ENCODE measurements at regions not wholly inside any gene's neighbourhood (a gene's known extent, or its start where the extent isn't known, plus 50 kb on each side); places are given as distances from the start of the nearest gene placed in this dataset.

DNA sequence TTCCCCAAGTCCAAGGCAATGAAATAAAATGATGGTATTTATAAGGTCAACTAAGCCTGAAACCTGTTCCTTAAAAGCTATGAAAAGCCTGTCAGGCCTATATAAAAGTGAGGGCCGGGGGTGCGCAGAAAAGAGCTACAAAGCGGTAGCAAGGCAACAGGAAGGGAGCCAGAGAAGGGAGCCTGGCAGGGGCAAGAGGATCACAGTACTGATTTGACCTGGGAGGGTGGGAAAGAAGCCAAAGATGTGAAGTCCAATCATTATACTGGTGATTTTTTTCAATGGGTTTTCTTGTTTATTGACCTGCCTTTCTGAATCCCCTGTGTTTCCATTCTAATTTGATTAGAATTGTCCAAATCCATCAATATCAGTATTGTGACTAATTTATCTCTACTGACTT is 64.3 kb upstream of the STT3B start:
- Histone ChIP-seq H3K4me1 (ENCODE audit: control insufficient read depth, extremely low read depth, insufficient read depth, low read length) (no peaks in the 10 kb centered on the region), H3K9ac (replicated peaks; ENCODE audit: extremely low read depth, insufficient read depth, low read length) (no peak overlapping the region), H3K36me3 (ENCODE audit: control insufficient read depth in 2 of 2, extremely low read depth in 1 of 2, insufficient read depth in 2 of 2, low read length in 2 of 2) (no peaks in the 10 kb centered on the region), H3K9me3 (replicated peaks; ENCODE audit: control insufficient read depth, insufficient read depth, low read length) (no peaks in the 10 kb centered on the region), H3K27me3 (ENCODE audit: control insufficient read depth in 2 of 2, insufficient read depth in 2 of 2, low read length in 2 of 2) (peaks cover 0 to 8% of the 10 kb centered on the region in 2 experiments), H4K20me1 (replicated peaks; ENCODE audit: control insufficient read depth, extremely low read depth, insufficient read depth, low read length) (no peaks in the 10 kb centered on the region), H3K9me1 (replicated peaks; ENCODE audit: control insufficient read depth, extremely low read depth, insufficient read depth, low read length) (no peaks in the 10 kb centered on the region), H3K4me3 (replicated peaks in 1 of 3; ENCODE audit: insufficient read depth in 1 of 3, low read depth in 1 of 3, low read length in 3 of 3) (no peak overlapping the region), H2AFZ (ENCODE audit: low read depth, low read length) (no peak overlapping the region), H3K27ac (ENCODE audit: insufficient read depth, low read depth, low read length) (no peak overlapping the region), H3K79me2 (ENCODE audit: control insufficient read depth, insufficient read depth, low read length) (no peaks in the 10 kb centered on the region), H3K4me2 (ENCODE audit: insufficient read depth, low read length) (no peak overlapping the region)
- CTCF ChIA-PET: interaction anchor here (1.2 kb wide), 1 partner anchor 30 kb away, joined by 4 read pairs; no protein-coding TSS in a partner anchor
- TF ChIP-seq POLR2A (IDR thresholded peaks at IDR 0.05; ENCODE audit: low read depth, low read length) (no peak), MYC (IDR thresholded peaks at IDR 0.05; ENCODE audit: low read depth, low read length) (no peak), EZH2 (IDR thresholded peaks at IDR 0.05; ENCODE audit: borderline replicate concordance, low read depth, low read length, severe bottlenecking) (no peak), FOS (IDR thresholded peaks at IDR 0.05; ENCODE audit: borderline replicate concordance, insufficient read depth, low read length) (no peak), JUN (IDR thresholded peaks at IDR 0.05; ENCODE audit: borderline replicate concordance, insufficient read depth, insufficient read length, low read depth) (no peak)
- DNase-seq (ENCODE audit: low read depth, low spot score): no peak
- BruUV-seq (replicated peaks): no TSS peak
- intact Hi-C loops (cut with micrococcal nuclease) (no loop called here), dilution Hi-C loops (cut with MboI; ENCODE audit: extremely low pct_ligation_motif_present, low sequenced_read_pairs) (no loop called here)
- POLR2A ChIA-PET: no interaction called here
- no peak for FAIRE-seq

DNA sequence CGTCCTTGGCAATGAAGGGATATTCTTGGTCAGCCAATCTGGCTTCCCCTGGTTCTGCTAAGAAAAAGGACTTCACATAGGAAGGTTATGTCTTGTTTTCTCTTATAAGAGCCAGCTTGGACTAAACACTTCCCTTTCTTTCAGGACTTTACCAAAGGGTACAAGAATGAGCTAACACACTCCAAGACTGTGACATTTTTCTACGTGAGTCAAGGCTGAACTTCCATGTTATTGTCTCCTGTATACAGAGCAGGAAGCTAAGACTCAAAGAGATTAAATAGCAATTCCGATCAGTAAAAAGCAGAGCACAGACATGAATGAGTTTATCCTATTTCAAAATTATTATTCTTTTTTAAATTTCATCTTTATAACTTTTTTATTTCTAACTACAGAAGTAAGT is 63.3 kb upstream of the STT3B start:
- Histone ChIP-seq H3K9me3 (replicated peaks; ENCODE audit: control insufficient read depth, insufficient read depth, low read length) (no peaks in the 10 kb centered on the region), H3K4me2 (ENCODE audit: insufficient read depth, low read length) (no peak overlapping the region), H3K4me1 (ENCODE audit: control insufficient read depth, extremely low read depth, insufficient read depth, low read length) (no peaks in the 10 kb centered on the region), H3K36me3 (ENCODE audit: control insufficient read depth in 2 of 2, extremely low read depth in 1 of 2, insufficient read depth in 2 of 2, low read length in 2 of 2) (no peaks in the 10 kb centered on the region), H3K9me1 (replicated peaks; ENCODE audit: control insufficient read depth, extremely low read depth, insufficient read depth, low read length) (no peaks in the 10 kb centered on the region), H4K20me1 (replicated peaks; ENCODE audit: control insufficient read depth, extremely low read depth, insufficient read depth, low read length) (no peaks in the 10 kb centered on the region), H3K27ac (ENCODE audit: insufficient read depth, low read depth, low read length) (no peak overlapping the region), H3K79me2 (ENCODE audit: control insufficient read depth, insufficient read depth, low read length) (no peaks in the 10 kb centered on the region), H2AFZ (ENCODE audit: low read depth, low read length) (no peak overlapping the region), H3K4me3 (replicated peaks in 1 of 3; ENCODE audit: insufficient read depth in 1 of 3, low read depth in 1 of 3, low read length in 3 of 3) (no peak overlapping the region), H3K27me3 (ENCODE audit: control insufficient read depth in 2 of 2, insufficient read depth in 2 of 2, low read length in 2 of 2) (peaks cover 0 to 4% of the 10 kb centered on the region in 2 experiments), H3K9ac (replicated peaks; ENCODE audit: extremely low read depth, insufficient read depth, low read length) (no peak overlapping the region)
- TF ChIP-seq FOS (IDR thresholded peaks at IDR 0.05; ENCODE audit: borderline replicate concordance, insufficient read depth, low read length) (no peak), MYC (IDR thresholded peaks at IDR 0.05; ENCODE audit: low read depth, low read length) (no peak), GATA2 (IDR thresholded peaks at IDR 0.05; ENCODE audit: insufficient read depth, insufficient read length, low read depth, low read length) (no peak)
- ChIA-PET CTCF (interaction anchor here (0.6 kb wide), 1 partner anchor 76 kb away, joined by 3 read pairs; no protein-coding TSS in a partner anchor), POLR2A (no interaction called here)
- dilution Hi-C loops (cut with MboI; ENCODE audit: extremely low pct_ligation_motif_present, low sequenced_read_pairs) (no loop called here), intact Hi-C loops (cut with micrococcal nuclease) (no loop called here)
- FAIRE-seq (no peak), DNase-seq (ENCODE audit: low read depth, low spot score) (peak; percentile 11)
- BruUV-seq (replicated peaks): no TSS peak

All from endothelial cell of umbilical vein (primary cell).